B cell (primary cell): ENCODE measurements at regions not wholly inside any gene's neighbourhood (a gene's known extent, or its start where the extent isn't known, plus 50 kb on each side); places are given as distances from the start of the nearest gene placed in this dataset.

ENCODE experiments used
- CTCF ChIP-seq: fragments of 200-600 bp; IDR thresholded peaks from one replicate; pipeline ENCODE4 v1.8.0; 2022; ENCODE audit warnings: antibody characterized with exemption, mild to moderate bottlenecking
- EZH2 ChIP-seq: IDR thresholded peaks from 2 replicates; pipeline ENCODE4 v1.6.1; 2012; ENCODE audit warnings: borderline replicate concordance, low read depth, mild to moderate bottlenecking, moderate library complexity, low read length; ENCODE audit not compliant: insufficient read depth, poor library complexity, severe bottlenecking

GRCh38 chr7:18440934-18441333, 54.6 kb upstream of the HDAC9 start:
- TF ChIP-seq CTCF (no peak), EZH2 (no peak)
